SK-N-SH treated with all-trans-retinoic acid at 6 μM for 48 hours (cell line): ENCODE measurements at regions not wholly inside any gene's neighbourhood (a gene's known extent, or its start where the extent isn't known, plus 50 kb on each side); places are given as distances from the start of the nearest gene placed in this dataset.
A peak's percentile ranks its signal among the peaks of the same experiment; 100 is the strongest.

Experiments
- ATAC-seq: fragments of 200-7000 bp; cut with Tn5 transposase; 3 replicates; pipeline ENCODE4 v1.9.1; 2020; ENCODE audit warnings: mild to moderate bottlenecking, moderate library complexity
- ARNTL ChIP-seq: fragments of 450-650 bp; formaldehyde crosslinking; IDR thresholded peaks from 2 replicates; pipeline ENCODE4 v1.5.0; 2020; ENCODE audit warnings: low read depth, mild to moderate bottlenecking, moderate library complexity, borderline replicate concordance
- BACH2 ChIP-seq: fragments of 250-450 bp; sonication (Bioruptor Pico); IDR thresholded peaks from 2 replicates; pipeline ENCODE4 v1.9.0; 2021; ENCODE audit warnings: mild to moderate bottlenecking, borderline replicate concordance
- CSDC2 ChIP-seq: fragments of 250-450 bp; sonication (Bioruptor Pico); IDR thresholded peaks from 2 replicates; pipeline ENCODE4 v1.5.0; 2020; ENCODE audit warnings: mild to moderate bottlenecking, moderate library complexity
- ESRRG ChIP-seq: fragments of 250-450 bp; sonication (Bioruptor Pico); IDR thresholded peaks from 2 replicates; pipeline ENCODE4 v1.6.1; 2021; ENCODE audit warnings: mild to moderate bottlenecking
- GLIS3 ChIP-seq: fragments of 250-450 bp; sonication (Bioruptor Pico); IDR thresholded peaks from 2 replicates; pipeline ENCODE4 v1.5.0; 2020; ENCODE audit warnings: mild to moderate bottlenecking, moderate library complexity
- ISL1 ChIP-seq: fragments of 250-450 bp; sonication (Bioruptor Pico); IDR thresholded peaks from 2 replicates; pipeline ENCODE4 v2.1.2; 2022; ENCODE audit warnings: mild to moderate bottlenecking, moderate library complexity
- OSR1 ChIP-seq: fragments of 250-450 bp; sonication (Bioruptor Pico); IDR thresholded peaks from 2 replicates; pipeline ENCODE4 v1.8.0; 2022; ENCODE audit warnings: moderate library complexity, mild to moderate bottlenecking, inconsistent platforms
- POU6F1 ChIP-seq: fragments of 250-450 bp; sonication (Bioruptor Pico); IDR thresholded peaks from 2 replicates; pipeline ENCODE4 v1.8.0; 2021; ENCODE audit warnings: low read depth, mild to moderate bottlenecking, moderate library complexity, borderline replicate concordance
- PPARA ChIP-seq: fragments of 250-450 bp; sonication (Bioruptor Pico); IDR thresholded peaks from 2 replicates; pipeline ENCODE4 v1.5.0; 2020; ENCODE audit warnings: mild to moderate bottlenecking, borderline replicate concordance
- RARB ChIP-seq: fragments of 250-450 bp; sonication (Bioruptor Pico); IDR thresholded peaks from 2 replicates; pipeline ENCODE4 v1.8.0; 2021; ENCODE audit warnings: mild to moderate bottlenecking, moderate library complexity
- SNAI2 ChIP-seq: fragments of 250-450 bp; sonication (Bioruptor Pico); IDR thresholded peaks from 2 replicates; pipeline ENCODE4 v1.5.0; 2020; ENCODE audit warnings: mild to moderate bottlenecking, moderate library complexity
- TCF4 ChIP-seq: fragments of 250-450 bp; sonication (Bioruptor Pico); IDR thresholded peaks from 2 replicates; pipeline ENCODE4 v1.8.0; 2021; ENCODE audit warnings: mild to moderate bottlenecking, moderate library complexity, borderline replicate concordance
- TOX ChIP-seq: fragments of 250-450 bp; sonication (Bioruptor Pico); IDR thresholded peaks from 2 replicates; pipeline ENCODE4 v1.8.0; 2021; ENCODE audit warnings: mild to moderate bottlenecking, moderate library complexity, borderline replicate concordance
- ZC3H10 ChIP-seq: fragments of 250-450 bp; sonication (Bioruptor Pico); IDR thresholded peaks from 2 replicates; pipeline ENCODE4 v1.5.1; 2021; ENCODE audit warnings: mild to moderate bottlenecking, moderate library complexity
- ZFP3 ChIP-seq: fragments of 250-450 bp; sonication (Bioruptor Pico); IDR thresholded peaks from 2 replicates; pipeline ENCODE4 v1.5.0; 2020; ENCODE audit warnings: mild to moderate bottlenecking, moderate library complexity
- ZFP30 ChIP-seq: fragments of 450-650 bp; formaldehyde crosslinking; IDR thresholded peaks from 2 replicates; pipeline ENCODE4 v1.5.0; 2022; ENCODE audit warnings: mild to moderate bottlenecking, moderate library complexity
- ZNF565 ChIP-seq: fragments of 450-650 bp; formaldehyde crosslinking; conservative IDR thresholded peaks from 2 replicates; pipeline ENCODE4 v1.5.0; 2020; ENCODE audit warnings: low read depth, mild to moderate bottlenecking, moderate library complexity
- ZNF70 ChIP-seq: fragments of 450-650 bp; formaldehyde crosslinking; IDR thresholded peaks from 2 replicates; pipeline ENCODE4 v1.5.0; 2020; ENCODE audit warnings: mild to moderate bottlenecking, moderate library complexity
- ZNF8 ChIP-seq: fragments of 450-650 bp; formaldehyde crosslinking; IDR thresholded peaks from 2 replicates; pipeline ENCODE4 v1.5.0; 2020; ENCODE audit warnings: mild to moderate bottlenecking, moderate library complexity
- TF ChIP-seq, protein P1 (sequence below): fragments of 250-450 bp; sonication (Bioruptor Pico); IDR thresholded peaks from 2 replicates; pipeline ENCODE4 v1.5.1; 2021; ENCODE audit warnings: mild to moderate bottlenecking, moderate library complexity
- TF ChIP-seq, protein P2 (sequence below): fragments of 250-450 bp; sonication (Bioruptor Pico); IDR thresholded peaks from 2 replicates; pipeline ENCODE4 v1.8.0; 2020; ENCODE audit warnings: mild to moderate bottlenecking, moderate library complexity, borderline replicate concordance
- TF ChIP-seq, protein P3 (sequence below): fragments of 250-450 bp; sonication (Bioruptor Pico); IDR thresholded peaks from 2 replicates; pipeline ENCODE4 v1.5.1; 2020; ENCODE audit warnings: low read depth, mild to moderate bottlenecking, moderate library complexity
- TF ChIP-seq, protein P4 (sequence below): fragments of 250-450 bp; sonication (Bioruptor Pico); IDR thresholded peaks from 2 replicates; pipeline ENCODE4 v1.5.0; 2020; ENCODE audit warnings: mild to moderate bottlenecking, moderate library complexity

- peak; percentile 85 for ATAC-seq
- TF ChIP-seq CSDC2 (CRISPR knock-in tag) = no peak
- no peak for TF ChIP-seq GLIS3 (CRISPR knock-in tag)
- no peak for TF ChIP-seq ARNTL (CRISPR knock-in tag)
- TF ChIP-seq, protein P1, sequence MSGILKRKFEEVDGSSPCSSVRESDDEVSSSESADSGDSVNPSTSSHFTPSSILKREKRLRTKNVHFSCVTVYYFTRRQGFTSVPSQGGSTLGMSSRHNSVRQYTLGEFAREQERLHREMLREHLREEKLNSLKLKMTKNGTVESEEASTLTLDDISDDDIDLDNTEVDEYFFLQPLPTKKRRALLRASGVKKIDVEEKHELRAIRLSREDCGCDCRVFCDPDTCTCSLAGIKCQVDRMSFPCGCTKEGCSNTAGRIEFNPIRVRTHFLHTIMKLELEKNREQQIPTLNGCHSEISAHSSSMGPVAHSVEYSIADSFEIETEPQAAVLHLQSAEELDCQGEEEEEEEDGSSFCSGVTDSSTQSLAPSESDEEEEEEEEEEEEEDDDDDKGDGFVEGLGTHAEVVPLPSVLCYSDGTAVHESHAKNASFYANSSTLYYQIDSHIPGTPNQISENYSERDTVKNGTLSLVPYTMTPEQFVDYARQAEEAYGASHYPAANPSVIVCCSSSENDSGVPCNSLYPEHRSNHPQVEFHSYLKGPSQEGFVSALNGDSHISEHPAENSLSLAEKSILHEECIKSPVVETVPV (CRISPR knock-in tag) = no peak
- no peak for TF ChIP-seq ZNF8 (CRISPR knock-in tag)
- no peak for TF ChIP-seq PPARA
- no peak for TF ChIP-seq RARB (CRISPR knock-in tag)
- no peak for TF ChIP-seq OSR1 (CRISPR knock-in tag)
- TF ChIP-seq ZFP3 (CRISPR knock-in tag) = no peak
- TF ChIP-seq ZNF70 (CRISPR knock-in tag) = no peak
- TF ChIP-seq TCF4 (CRISPR knock-in tag) = no peak
- TF ChIP-seq ISL1 (CRISPR knock-in tag) = no peak
- no peak for TF ChIP-seq ESRRG (CRISPR knock-in tag)
- TF ChIP-seq, protein P2, sequence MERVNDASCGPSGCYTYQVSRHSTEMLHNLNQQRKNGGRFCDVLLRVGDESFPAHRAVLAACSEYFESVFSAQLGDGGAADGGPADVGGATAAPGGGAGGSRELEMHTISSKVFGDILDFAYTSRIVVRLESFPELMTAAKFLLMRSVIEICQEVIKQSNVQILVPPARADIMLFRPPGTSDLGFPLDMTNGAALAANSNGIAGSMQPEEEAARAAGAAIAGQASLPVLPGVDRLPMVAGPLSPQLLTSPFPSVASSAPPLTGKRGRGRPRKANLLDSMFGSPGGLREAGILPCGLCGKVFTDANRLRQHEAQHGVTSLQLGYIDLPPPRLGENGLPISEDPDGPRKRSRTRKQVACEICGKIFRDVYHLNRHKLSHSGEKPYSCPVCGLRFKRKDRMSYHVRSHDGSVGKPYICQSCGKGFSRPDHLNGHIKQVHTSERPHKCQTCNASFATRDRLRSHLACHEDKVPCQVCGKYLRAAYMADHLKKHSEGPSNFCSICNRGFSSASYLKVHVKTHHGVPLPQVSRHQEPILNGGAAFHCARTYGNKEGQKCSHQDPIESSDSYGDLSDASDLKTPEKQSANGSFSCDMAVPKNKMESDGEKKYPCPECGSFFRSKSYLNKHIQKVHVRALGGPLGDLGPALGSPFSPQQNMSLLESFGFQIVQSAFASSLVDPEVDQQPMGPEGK (CRISPR knock-in tag) = no peak
- no peak for TF ChIP-seq POU6F1 (CRISPR knock-in tag)
- no peak for TF ChIP-seq BACH2 (CRISPR knock-in tag)
- TF ChIP-seq, protein P3, sequence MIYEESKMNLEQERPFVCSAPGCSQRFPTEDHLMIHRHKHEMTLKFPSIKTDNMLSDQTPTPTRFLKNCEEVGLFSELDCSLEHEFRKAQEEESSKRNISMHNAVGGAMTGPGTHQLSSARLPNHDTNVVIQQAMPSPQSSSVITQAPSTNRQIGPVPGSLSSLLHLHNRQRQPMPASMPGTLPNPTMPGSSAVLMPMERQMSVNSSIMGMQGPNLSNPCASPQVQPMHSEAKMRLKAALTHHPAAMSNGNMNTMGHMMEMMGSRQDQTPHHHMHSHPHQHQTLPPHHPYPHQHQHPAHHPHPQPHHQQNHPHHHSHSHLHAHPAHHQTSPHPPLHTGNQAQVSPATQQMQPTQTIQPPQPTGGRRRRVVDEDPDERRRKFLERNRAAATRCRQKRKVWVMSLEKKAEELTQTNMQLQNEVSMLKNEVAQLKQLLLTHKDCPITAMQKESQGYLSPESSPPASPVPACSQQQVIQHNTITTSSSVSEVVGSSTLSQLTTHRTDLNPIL (CRISPR knock-in tag) = no peak
- TF ChIP-seq, protein P4, sequence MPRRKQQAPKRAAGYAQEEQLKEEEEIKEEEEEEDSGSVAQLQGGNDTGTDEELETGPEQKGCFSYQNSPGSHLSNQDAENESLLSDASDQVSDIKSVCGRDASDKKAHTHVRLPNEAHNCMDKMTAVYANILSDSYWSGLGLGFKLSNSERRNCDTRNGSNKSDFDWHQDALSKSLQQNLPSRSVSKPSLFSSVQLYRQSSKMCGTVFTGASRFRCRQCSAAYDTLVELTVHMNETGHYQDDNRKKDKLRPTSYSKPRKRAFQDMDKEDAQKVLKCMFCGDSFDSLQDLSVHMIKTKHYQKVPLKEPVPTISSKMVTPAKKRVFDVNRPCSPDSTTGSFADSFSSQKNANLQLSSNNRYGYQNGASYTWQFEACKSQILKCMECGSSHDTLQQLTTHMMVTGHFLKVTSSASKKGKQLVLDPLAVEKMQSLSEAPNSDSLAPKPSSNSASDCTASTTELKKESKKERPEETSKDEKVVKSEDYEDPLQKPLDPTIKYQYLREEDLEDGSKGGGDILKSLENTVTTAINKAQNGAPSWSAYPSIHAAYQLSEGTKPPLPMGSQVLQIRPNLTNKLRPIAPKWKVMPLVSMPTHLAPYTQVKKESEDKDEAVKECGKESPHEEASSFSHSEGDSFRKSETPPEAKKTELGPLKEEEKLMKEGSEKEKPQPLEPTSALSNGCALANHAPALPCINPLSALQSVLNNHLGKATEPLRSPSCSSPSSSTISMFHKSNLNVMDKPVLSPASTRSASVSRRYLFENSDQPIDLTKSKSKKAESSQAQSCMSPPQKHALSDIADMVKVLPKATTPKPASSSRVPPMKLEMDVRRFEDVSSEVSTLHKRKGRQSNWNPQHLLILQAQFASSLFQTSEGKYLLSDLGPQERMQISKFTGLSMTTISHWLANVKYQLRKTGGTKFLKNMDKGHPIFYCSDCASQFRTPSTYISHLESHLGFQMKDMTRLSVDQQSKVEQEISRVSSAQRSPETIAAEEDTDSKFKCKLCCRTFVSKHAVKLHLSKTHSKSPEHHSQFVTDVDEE (CRISPR knock-in tag) = no peak
- TF ChIP-seq ZC3H10 (CRISPR knock-in tag) = no peak
- TF ChIP-seq, all 23 proteins: peak for 0
Observed at GRCh38 chr6:28838634-28839442, 84.9 kb downstream of the TRIM27 start.

DNA sequence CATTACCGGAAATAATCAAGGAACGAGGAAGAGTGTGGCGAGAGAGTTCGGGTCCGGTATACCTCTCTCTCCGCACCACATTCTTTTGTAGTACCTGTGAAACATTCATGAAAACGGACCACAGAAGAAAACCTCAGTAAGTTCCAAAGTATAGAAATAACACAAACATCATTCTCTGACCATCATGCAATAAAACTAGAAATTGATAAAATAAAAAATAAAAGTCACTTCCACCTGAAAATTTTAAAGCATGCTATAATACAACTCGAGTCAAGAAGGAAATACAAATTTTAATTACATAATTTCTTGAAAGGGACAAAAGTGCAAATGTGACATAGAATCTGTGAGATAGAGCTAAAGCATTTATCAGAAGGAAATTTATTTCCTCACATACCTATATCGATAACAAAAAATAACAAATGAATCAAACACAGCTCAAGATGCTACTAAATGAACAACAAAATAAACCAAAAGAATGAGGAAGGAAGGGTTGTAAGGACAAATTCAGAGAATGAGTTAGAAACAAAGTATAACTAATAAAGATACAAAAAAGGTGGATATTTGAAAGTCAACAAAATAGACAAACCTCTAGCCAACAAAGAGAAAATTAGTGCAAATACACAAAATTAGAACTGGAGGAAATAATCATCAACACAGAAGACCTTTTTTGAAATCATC lies 84.2 kb downstream of the TRIM27 start:
- no peak for ATAC-seq
- TF ChIP-seq CSDC2 (CRISPR knock-in tag) (no peak), ZFP3 (CRISPR knock-in tag) (no peak), ZNF565 (CRISPR knock-in tag) (no peak), ZNF8 (CRISPR knock-in tag) (no peak), RARB (CRISPR knock-in tag) (no peak), ZNF70 (CRISPR knock-in tag) (no peak), ESRRG (CRISPR knock-in tag) (no peak), ZFP30 (CRISPR knock-in tag) (no peak), TOX (CRISPR knock-in tag) (no peak), OSR1 (CRISPR knock-in tag) (no peak), ISL1 (CRISPR knock-in tag) (no peak), BACH2 (CRISPR knock-in tag) (no peak), ZC3H10 (CRISPR knock-in tag) (no peak), TCF4 (CRISPR knock-in tag) (no peak), SNAI2 (CRISPR knock-in tag) (no peak), GLIS3 (CRISPR knock-in tag) (no peak), PPARA (no peak)
- TF ChIP-seq, protein P2 (CRISPR knock-in tag) = no peak
- TF ChIP-seq, protein P4 (CRISPR knock-in tag) = no peak
